Stimulated activated CD4-positive, alpha-beta T cell treated with anti-CD3 and anti-CD28 coated beads, Interleukin-4, amount 100 ng/mL, for 24 hours (primary cell): ENCODE measurements at regions not wholly inside any gene's neighbourhood (a gene's known extent, or its start where the extent isn't known, plus 50 kb on each side); places are given as distances from the start of the nearest gene placed in this dataset.
"Not testable (repeated sequence)": the region's sequence is repeated elsewhere in the genome, so short reads cannot be mapped to it uniquely, and the experiment has no call there.

Experiments
- DNase-seq: peaks from one replicate; pipeline ENCODE4 v3.0.0-alpha.2; 2020

DNA sequence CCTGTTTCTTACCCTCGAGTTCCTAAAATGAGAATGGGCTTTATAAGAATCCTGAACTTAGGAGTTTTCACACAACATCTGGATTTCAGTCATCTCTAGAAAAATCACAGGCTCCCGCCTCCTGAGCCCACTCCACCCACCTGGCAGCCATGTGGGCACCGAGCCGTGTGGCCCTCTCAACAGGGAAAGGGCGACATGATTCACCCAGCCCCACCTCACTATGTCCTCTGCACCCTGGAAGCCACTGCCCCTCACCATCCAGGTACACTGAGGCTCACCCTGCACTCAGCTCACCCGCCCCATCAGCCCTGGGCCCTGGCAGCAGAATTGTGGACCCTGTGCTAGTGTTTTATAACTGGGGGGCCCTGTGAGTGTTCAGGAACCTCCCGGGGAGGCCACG lies 101.5 kb downstream of the SHANK2 start:
- DNase-seq, result no peak

- DNase-seq, result no peak
Measured at GRCh38 chr11:71148716-71149115, 103.7 kb downstream of the SHANK2 start.

DNA sequence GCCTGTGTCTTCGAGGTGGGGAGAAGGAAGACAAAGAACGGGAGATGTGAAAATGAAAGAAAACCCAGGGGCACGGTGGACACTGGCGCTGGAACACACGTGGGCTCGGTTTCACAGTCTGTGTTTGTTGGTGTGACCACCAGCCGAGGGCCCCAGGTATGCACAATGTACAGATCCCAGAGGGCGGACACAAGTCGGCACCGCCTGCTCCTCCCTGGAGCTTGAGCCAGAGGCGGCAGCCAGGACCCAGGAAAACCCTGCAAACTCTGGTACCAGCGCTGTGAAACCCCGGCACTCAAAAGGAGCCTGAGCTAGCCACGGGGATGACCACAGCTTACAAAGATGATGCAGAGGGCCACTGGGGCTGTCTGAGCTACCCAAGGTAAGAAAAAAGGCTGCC lies 105.0 kb downstream of the SHANK2 start:
- DNase-seq, result no peak

DNA sequence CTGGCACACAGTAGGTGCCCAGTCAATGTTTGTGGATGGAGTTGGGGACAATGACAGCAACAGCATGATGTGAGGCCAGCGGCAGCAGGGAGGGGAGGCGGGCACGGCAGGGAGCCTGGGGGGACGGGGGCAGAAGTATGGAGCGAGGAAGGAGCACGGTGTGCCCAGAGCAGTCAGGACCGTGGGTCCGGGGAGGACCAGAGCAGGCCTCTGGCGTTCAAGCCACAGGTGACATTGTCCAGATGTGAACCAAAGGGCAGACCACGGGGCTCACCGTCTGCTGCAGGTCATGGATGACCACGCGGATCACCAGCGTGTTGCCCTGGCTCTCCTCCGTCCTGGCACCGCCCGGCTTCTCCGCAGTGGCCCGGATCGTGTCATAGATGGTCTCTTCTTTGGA lies 105.5 kb downstream of the SHANK2 start:
- no peak for DNase-seq

DNA sequence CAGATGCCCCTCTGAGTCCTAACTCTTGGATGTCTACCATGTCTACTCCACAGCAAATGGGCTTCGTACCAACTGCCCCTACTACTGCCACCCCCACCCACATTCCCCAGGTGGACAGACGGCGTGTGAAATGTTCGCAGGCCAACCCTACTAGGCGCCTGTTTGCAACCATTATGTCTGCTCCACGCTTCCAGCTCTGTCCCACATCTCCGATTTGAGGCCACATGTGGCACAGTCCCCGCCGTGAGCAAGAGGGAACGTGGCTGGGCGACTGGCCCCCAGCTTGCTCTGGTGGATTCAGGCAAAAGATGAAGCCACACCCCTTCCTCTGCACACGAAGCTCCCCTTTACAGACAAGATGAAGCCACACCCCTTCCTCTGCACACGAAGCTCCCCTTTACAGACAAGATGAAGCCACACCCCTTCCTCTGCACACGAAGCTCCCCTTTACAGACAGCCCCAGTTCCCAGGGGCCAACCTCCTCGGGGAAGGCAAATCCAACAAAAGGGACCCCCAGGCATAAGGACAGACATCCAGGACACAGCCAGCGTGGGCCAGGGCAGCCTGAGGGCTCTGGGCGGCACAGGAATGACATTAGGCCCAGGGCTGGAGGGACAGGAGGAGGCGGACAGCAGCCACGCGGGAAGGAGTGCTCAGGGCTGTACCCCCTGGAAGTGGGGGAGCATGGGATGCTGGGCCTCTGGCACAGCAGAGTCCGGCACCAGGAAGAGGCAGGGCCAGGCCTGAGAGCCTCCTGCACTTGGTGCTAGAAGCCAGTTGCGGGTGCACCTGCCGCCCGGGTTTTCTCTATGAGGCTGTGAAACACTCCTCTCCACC lies 106.2 kb downstream of the SHANK2 start:
- no peak for DNase-seq

- DNase-seq, result no peak
Measured at GRCh38 chr11:71145368-71145767, 107.0 kb downstream of the SHANK2 start.

GRCh38 chr11:71144736-71145135 lies 107.6 kb downstream of the SHANK2 start:
- no peak for DNase-seq

DNA sequence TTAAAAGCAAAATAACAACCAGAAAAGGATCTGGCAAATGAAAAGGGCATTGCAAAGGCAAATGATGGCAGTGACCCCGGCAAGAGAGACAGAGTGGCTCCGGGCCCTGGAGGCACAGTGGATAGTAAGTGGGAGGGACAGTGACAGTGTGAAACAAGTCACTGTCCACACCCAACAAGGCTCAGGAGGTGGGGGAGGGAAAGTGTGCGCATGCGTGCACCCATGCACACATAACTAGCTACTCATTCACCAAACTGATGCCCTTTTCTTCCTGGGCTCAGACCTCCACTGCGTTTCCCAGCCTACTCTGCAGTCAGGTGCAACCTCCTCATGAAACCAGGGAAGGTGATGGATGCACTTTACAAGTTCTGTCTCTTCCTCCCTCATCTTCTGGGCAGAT lies 108.4 kb downstream of the SHANK2 start:
- DNase-seq, result no peak

- DNase-seq, result no peak
Measured at GRCh38 chr11:71140206-71140919, 112.0 kb downstream of the SHANK2 start.

- DNase-seq, result no peak
Measured at GRCh38 chr11:71139516-71140205, 112.7 kb downstream of the SHANK2 start.

GRCh38 chr11:71138737-71139425 lies 113.5 kb downstream of the SHANK2 start:
- DNase-seq, result no peak

GRCh38 chr11:71137376-71137775 lies 115.0 kb downstream of the SHANK2 start:
- no peak for DNase-seq

- no peak for DNase-seq
Measured at GRCh38 chr11:71136095-71136845, 116.1 kb downstream of the SHANK2 start.

DNA sequence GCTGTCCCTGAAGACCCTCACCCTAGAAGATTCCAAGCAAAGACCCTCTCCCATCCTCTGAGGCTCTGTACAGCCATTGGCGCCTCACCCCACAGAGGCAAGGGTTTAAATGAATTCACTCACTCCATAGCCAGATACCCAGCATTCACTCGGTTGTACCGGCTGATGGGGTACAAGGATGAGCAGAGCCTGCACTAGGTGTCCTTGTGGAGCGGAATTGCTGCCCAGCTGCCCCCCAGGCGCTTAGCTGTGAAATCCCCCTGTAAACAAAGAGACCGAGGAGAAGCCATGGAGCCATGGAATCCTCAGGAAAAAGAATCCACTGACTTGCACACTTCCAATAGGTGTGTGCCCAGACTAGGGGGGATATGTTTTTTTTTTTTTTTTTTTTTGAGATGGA lies 117.3 kb downstream of the SHANK2 start:
- no peak for DNase-seq

DNA sequence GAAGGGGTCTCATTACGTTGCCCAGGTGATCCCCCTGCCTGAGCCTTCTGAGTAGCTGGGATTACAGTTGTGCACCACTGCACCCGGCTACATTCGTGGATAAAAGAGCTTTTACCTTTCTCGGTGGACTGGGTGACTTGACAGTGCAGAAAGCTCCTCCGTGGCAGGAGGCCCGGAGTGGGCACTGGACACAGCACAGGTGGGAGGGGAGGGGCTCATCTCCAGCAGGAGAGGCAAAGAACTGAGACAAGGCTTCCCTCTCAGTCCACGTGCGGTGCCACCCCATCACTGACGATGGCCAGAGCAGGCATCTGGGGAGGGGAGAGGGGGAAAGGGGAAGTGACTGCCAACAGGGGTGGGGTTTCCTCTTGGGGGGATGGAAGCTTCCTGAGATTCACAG lies 118.4 kb downstream of the SHANK2 start:
- DNase-seq, result no peak

DNA sequence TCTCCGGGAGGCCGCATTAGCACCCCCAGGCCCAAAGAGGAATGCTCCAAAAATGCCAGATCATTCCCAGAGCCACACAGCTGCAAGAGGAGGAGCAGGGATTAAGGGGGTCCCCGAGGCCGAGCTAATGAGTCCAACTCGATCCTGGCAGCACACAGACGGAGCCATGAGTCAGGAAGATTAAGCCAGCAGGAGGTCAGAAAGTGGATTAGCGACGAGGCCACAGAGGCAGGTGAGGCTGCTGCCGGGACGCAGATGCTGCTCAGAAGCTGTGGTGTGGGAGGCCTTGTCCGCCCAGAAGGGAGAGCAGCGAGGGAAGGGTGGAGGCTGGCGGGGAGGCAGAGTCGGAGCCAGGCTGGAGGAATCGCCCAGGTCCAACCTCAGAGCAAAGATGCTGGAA lies 120.5 kb downstream of the SHANK2 start:
- no peak for DNase-seq

DNA sequence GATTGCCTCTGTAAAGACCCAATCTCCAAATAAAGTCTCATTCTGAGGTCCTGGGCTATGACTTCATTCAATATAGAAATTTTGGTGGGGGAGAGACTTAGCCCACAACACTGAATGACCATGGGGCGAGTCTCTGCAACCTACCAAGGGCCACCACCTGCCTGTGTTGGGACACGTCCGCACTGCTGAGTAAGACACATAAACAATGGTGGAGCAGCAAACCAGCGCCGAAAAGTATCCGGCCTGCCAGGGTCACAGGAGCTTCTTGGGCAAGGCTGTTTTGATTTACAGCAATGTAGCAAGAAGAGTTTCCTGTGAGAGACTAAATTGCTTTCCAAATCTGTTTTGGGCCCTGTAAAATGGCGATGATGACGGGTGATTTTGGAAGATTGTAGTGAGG lies 122.3 kb downstream of the SHANK2 start:
- DNase-seq, result no peak

- no peak for DNase-seq
Measured at GRCh38 chr11:71129624-71130023, 122.8 kb downstream of the SHANK2 start.

DNA sequence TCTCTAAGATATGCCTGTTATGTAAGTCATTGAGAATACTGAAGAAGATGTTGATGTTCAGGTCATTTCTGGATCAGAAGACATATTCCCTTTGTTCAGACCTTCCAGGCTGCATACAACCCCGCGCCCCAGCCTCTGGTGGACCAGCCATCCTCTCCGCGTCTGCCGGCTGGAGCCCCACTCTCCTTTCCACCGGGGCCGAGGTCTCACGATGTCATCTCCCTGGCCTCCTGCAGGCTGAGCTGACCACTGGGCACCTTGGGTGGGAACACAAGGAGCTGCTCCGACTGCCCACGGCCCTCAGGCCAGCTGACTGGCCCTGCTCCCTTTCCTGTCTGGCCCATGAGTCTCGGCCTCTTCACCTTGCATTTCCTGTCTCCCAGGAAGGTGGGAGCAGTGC lies 124.6 kb downstream of the SHANK2 start:
- DNase-seq, result no peak

DNA sequence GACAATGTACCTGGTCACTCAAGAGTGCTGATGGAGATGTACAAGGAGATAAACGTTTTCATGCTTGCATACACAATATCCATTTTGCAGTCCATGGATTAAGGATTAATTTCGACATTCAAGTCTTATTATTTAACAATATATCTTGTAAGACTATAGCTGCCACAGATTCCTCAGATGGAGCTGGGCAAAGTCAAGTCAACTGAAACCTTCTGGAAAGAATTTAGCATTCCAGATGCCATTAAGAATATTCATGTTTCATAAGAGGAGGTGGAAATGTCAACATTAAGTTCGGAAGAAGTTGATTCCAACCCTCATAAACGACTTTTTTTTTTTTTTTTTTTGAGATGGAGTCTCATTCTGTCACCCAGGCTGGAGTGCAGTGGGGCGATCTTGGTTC lies 126.0 kb downstream of the SHANK2 start:
- not testable (repeated sequence) for DNase-seq

DNA sequence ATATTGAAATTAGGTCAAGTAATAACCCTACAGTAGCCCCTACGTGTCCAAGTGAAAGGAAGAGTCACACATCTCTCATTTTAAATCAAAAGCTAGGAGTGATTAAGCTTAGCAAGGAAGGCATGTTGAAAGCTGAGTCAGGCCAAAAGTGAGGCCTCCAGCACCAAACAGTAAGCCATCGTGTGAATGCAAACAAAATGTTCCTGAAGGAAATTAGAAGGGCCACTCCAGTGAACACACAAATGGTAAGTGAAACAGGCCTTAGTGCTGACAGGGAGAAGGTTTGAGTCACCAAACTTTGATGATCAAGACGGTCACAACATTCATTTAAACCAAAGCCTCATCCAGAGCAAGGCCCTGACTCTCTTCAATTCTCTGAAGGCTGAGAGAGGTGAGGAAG lies 127.2 kb downstream of the SHANK2 start:
- no peak for DNase-seq

GRCh38 chr11:71124127-71124526 lies 128.2 kb downstream of the SHANK2 start:
- DNase-seq, result no peak
